B cell (primary cell): ENCODE measurements at regions not wholly inside any gene's neighbourhood (a gene's known extent, or its start where the extent isn't known, plus 50 kb on each side); places are given as distances from the start of the nearest gene placed in this dataset.

Experiments used
- ATAC-seq: fragments of 200-7000 bp; cut with Tn5 transposase; one replicate; pipeline ENCODE4 v1.10.0; 2021; ENCODE audit warnings: low read depth, mild to moderate bottlenecking, moderate number of reproducible peaks, moderate library complexity
- CTCF ChIA-PET: fragments of 350-600 bp; sonication (Branson Sonifier 250); formaldehyde crosslinking; loops from one replicate; lab custom pipeline; 2021; ENCODE audit warnings: antibody characterized with exemption, inconsistent platforms; lab: Charles Lee
- POLR2A ChIA-PET: fragments of 350-600 bp; sonication (Branson Sonifier 250); formaldehyde crosslinking; loops from one replicate; lab custom pipeline; 2021; ENCODE audit warnings: antibody characterized with exemption; lab: Charles Lee
- DNase-seq: peaks from one replicate; pipeline ENCODE4 v3.0.0; 2013
- H2AFZ ChIP-seq: 2 replicates; pipeline ENCODE4 v1.6.1; 2012; ENCODE audit warnings: mild to moderate bottlenecking, low read depth, low read length; ENCODE audit not compliant: insufficient read depth, poor library complexity, severe bottlenecking
- H3K27ac ChIP-seq, 2 donors: 1 replicate in 1 of 2; 2 replicates in 1 of 2; pipeline ENCODE4 v1.5.1; 2012 to 2013; ENCODE audit warnings: low read length in 2 of 2, mild to moderate bottlenecking in 2 of 2, moderate library complexity in 1 of 2
- H3K27me3 ChIP-seq, 4 experiments: fragments of 200-600 bp in 1 of 4; sonication (generic) in 1 of 4; replicated peaks in 1 of 4; 1 replicate in 2 of 4; 2 replicates in 2 of 4; pipeline versions ENCODE4 v1.6.1 to v1.7.0; 2013 to 2016; ENCODE audit warnings: low read length in 3 of 4, mild to moderate bottlenecking in 2 of 4, mixed read lengths in 1 of 4, moderate library complexity in 1 of 4; ENCODE audit not compliant: insufficient read depth in 4 of 4, control insufficient read depth in 3 of 4; ENCODE audit errors: control extremely low read depth in 1 of 4
- H3K36me3 ChIP-seq, 2 experiments: replicated peaks in 1 of 2; 1 replicate in 1 of 2; 2 replicates in 1 of 2; pipeline versions ENCODE4 v1.6.1 to v1.7.1; 2013; ENCODE audit warnings: low read length in 1 of 2; ENCODE audit not compliant: insufficient read depth in 2 of 2, control insufficient read depth in 1 of 2; ENCODE audit errors: control extremely low read depth in 1 of 2, extremely low read depth in 1 of 2
- H3K4me1 ChIP-seq, 2 donors: fragments of 200-600 bp in 1 of 2; sonication (generic) in 1 of 2; 1 replicate in 1 of 2; 2 replicates in 1 of 2; pipeline versions ENCODE4 v1.5.1 to v1.6.1; 2013 to 2017; ENCODE audit warnings: low read length in 2 of 2; ENCODE audit not compliant: control insufficient read depth in 2 of 2, insufficient read depth in 2 of 2
- H3K4me2 ChIP-seq: replicated peaks from 2 replicates; pipeline ENCODE3; 2012; ENCODE audit warnings: mild to moderate bottlenecking, low read depth, low read length; ENCODE audit not compliant: poor library complexity, severe bottlenecking
- H3K4me3 ChIP-seq, 5 experiments: fragments of 200-600 bp in 1 of 5; sonication (generic) in 1 of 5; 1 replicate in 3 of 5; 2 replicates in 2 of 5; pipeline versions ENCODE4 v1.5.1 to v1.7.0; 2011 to 2016; ENCODE audit warnings: low read length in 4 of 5, mild to moderate bottlenecking in 4 of 5, low read depth in 2 of 5, control low read depth in 1 of 5, moderate library complexity in 1 of 5; ENCODE audit not compliant: insufficient read depth in 1 of 5; ENCODE audit errors: control extremely low read depth in 1 of 5, extremely low read depth in 1 of 5
- H3K79me2 ChIP-seq: fragments of 200-600 bp; sonication (generic); one replicate; pipeline ENCODE4 v1.6.0; 2016; ENCODE audit warnings: low read length; ENCODE audit not compliant: control insufficient read depth, insufficient read depth
- H3K9ac ChIP-seq: fragments of 200-600 bp; sonication (generic); 2 replicates; pipeline ENCODE4 v1.6.1; 2017; ENCODE audit warnings: mild to moderate bottlenecking, low read length, moderate library complexity
- H3K9me3 ChIP-seq, 3 donors: one replicate each; pipeline versions ENCODE4 v1.6.1 to v1.7.1; 2013; ENCODE audit warnings: low read length in 2 of 3; ENCODE audit not compliant: control insufficient read depth in 2 of 3, insufficient read depth in 1 of 3; ENCODE audit errors: control extremely low read depth in 1 of 3
- H4K20me1 ChIP-seq: 2 replicates; pipeline ENCODE4 v1.6.0; 2012; ENCODE audit warnings: mild to moderate bottlenecking, low read length; ENCODE audit not compliant: insufficient read depth, control insufficient read depth, poor library complexity, severe bottlenecking
- H3K27ac Mint-ChIP-seq: one replicate; pipeline ENCODE4 v1.8.0; 2021; ENCODE audit warnings: mixed read lengths
- H3K27me3 Mint-ChIP-seq: one replicate; pipeline ENCODE4 v1.8.0; 2021; ENCODE audit warnings: mixed read lengths
- H3K4me1 Mint-ChIP-seq: one replicate; pipeline ENCODE4 v1.8.0; 2021; ENCODE audit warnings: mixed read lengths
- H3K4me3 Mint-ChIP-seq: one replicate; pipeline ENCODE4 v1.8.0; 2021; ENCODE audit warnings: mixed read lengths
- H3K9me3 Mint-ChIP-seq: one replicate; pipeline ENCODE4 v1.8.0; 2022; ENCODE audit warnings: mixed read lengths; ENCODE audit not compliant: insufficient read depth
- CTCF ChIP-seq: fragments of 200-600 bp; IDR thresholded peaks from one replicate; pipeline ENCODE4 v1.8.0; 2022; ENCODE audit warnings: antibody characterized with exemption, mild to moderate bottlenecking
- EZH2 ChIP-seq: IDR thresholded peaks from 2 replicates; pipeline ENCODE4 v1.6.1; 2012; ENCODE audit warnings: borderline replicate concordance, low read depth, mild to moderate bottlenecking, moderate library complexity, low read length; ENCODE audit not compliant: insufficient read depth, poor library complexity, severe bottlenecking
- WGBS: methylation state at CpG from one replicate; pipeline ENCODE4 v1.1.5; 2013; ENCODE audit warnings: missing lambda C conversion rate; ENCODE audit not compliant: insufficient coverage; 5-methylcytosine and 5-hydroxymethylcytosine counted together
- intact Hi-C: fragments of 100-400 bp; cut with micrococcal nuclease; formaldehyde crosslinking; loops from one replicate; pipeline ENCODE4 v1.10.0; 2022

DNA sequence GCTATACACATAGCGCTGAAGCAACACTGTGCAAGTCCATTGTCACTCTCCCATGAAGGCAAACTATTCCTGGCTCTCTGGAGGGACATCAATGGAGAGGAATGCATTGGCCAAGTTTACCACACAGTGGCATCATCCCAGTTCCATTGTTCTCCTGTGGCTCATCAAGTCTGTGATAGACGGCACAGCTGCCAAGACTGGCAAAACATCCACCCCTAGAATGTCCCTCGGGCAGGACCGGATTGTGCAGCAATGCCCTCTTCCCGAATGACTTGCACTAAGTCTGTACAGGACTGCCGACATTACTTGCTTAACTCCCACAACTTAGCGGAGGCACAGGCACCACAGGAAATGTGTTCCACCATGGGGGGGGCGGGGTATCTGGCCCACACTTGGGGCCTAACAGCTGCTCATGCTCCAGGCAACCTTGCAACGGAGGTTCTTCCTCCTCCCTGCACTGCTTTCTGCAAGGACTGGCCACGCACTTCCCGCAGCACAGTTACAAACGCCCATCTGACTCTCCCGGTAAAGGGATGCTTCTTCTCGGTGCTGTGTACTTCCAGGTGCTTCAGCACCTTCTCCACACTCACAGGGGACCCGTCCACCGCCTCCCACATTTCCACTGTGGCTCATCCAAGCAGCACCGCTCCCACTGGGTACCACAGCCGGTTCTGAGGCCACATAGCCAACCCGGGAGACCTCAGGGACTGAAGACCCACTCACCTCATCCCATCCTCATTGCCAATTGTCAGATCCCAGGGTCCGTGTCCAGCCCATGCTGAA lies 1309.6 kb upstream of the RAG2 start:
- 79% methylated on average over 17 of the region's 20 CpGs for WGBS
- Histone ChIP-seq H3K9me3 (peaks cover 0 to 18% (median 0%) of the 10 kb centered on the region in 3 donors), H3K4me2 (no peak overlapping the region), H3K36me3 (no peaks in the 10 kb centered on the region), H4K20me1 (no peaks in the 10 kb centered on the region), H3K4me3 (no peak overlapping the region), H3K79me2 (no peaks in the 10 kb centered on the region), H3K4me1 (no peaks in the 10 kb centered on the region), H2AFZ (no peak overlapping the region), H3K27me3 (no peaks in the 10 kb centered on the region), H3K9ac (no peak overlapping the region), H3K27ac (no peak overlapping the region)
- ATAC-seq (no peak), DNase-seq (no peak)
- TF ChIP-seq EZH2 (no peak), CTCF (no peak)
- Mint-ChIP-seq H3K27ac (no peak overlapping the region), H3K4me1 (no peaks in the 10 kb centered on the region), H3K4me3 (no peak overlapping the region), H3K9me3 (peaks cover 5% of the 10 kb centered on the region), H3K27me3 (no peaks in the 10 kb centered on the region)
- intact Hi-C loops, result no loop called here
- POLR2A ChIA-PET, result no interaction called here
- CTCF ChIA-PET, result no interaction called here

GRCh38 chr11:37905707-37906417 lies 1307.8 kb upstream of the RAG2 start:
- peaks cover 0 to 18% (median 0%) of the 10 kb centered on the region in 3 donors for H3K9me3 ChIP-seq
- DNase-seq (no peak), ATAC-seq (no peak)
- TF ChIP-seq EZH2 (no peak), CTCF (no peak)
- no peaks in the 10 kb centered on the region for H3K79me2 ChIP-seq
- Mint-ChIP-seq H3K4me3 (no peak overlapping the region), H3K27ac (no peak overlapping the region), H3K27me3 (no peaks in the 10 kb centered on the region), H3K9me3 (peaks cover 5% of the 10 kb centered on the region), H3K4me1 (no peaks in the 10 kb centered on the region)
- no peaks in the 10 kb centered on the region for H4K20me1 ChIP-seq
- H3K4me1 ChIP-seq, result no peaks in the 10 kb centered on the region
- intact Hi-C loops, result no loop called here
- ChIA-PET CTCF (no interaction called here), POLR2A (no interaction called here)
- 92% methylated on average over 11 of the region's 13 CpGs for WGBS
- H2AFZ ChIP-seq, result no peak overlapping the region
- no peaks in the 10 kb centered on the region for H3K27me3 ChIP-seq
- H3K9ac ChIP-seq, result no peak overlapping the region
- no peak overlapping the region for H3K4me3 ChIP-seq
- H3K4me2 ChIP-seq, result no peak overlapping the region
- H3K27ac ChIP-seq, result no peak overlapping the region
- no peaks in the 10 kb centered on the region for H3K36me3 ChIP-seq
